NT2/D1 (cell line): ENCODE measurements at regions not wholly inside any gene's neighbourhood (a gene's known extent, or its start where the extent isn't known, plus 50 kb on each side); places are given as distances from the start of the nearest gene placed in this dataset.

Source experiments
- DNase-seq: peaks from one replicate; pipeline ENCODE4 v3.0.0-alpha.2; 2011; ENCODE audit warnings: low read depth, low spot score
- H3K27me3 ChIP-seq: 2 replicates; pipeline ENCODE4 v1.6.0; 2011; ENCODE audit warnings: mild to moderate bottlenecking; ENCODE audit not compliant: insufficient read length, insufficient read depth
- H3K36me3 ChIP-seq: 2 replicates; pipeline ENCODE4 v1.6.1; 2011; ENCODE audit warnings: mild to moderate bottlenecking, low read length, mixed read lengths; ENCODE audit not compliant: insufficient read depth, insufficient read length
- H3K4me1 ChIP-seq: 2 replicates; pipeline ENCODE4 v1.5.1; 2011; ENCODE audit not compliant: insufficient read depth, insufficient read length
- H3K4me3 ChIP-seq: 2 replicates; pipeline ENCODE4 v1.5.1; 2011; ENCODE audit warnings: low read depth; ENCODE audit not compliant: insufficient read length
- H3K9ac ChIP-seq: 2 replicates; pipeline ENCODE4 v1.6.0; 2011; ENCODE audit warnings: low read depth; ENCODE audit not compliant: insufficient read length
- H3K9me3 ChIP-seq: 2 replicates; pipeline ENCODE4 v1.5.1; 2011; ENCODE audit warnings: mild to moderate bottlenecking, low read length; ENCODE audit not compliant: insufficient read depth
- SUZ12 ChIP-seq: IDR thresholded peaks from 2 replicates; pipeline ENCODE4 v1.6.1; 2011; ENCODE audit not compliant: insufficient read length, insufficient read depth; ENCODE audit errors: extremely low read depth
- YY1 ChIP-seq: IDR thresholded peaks from 2 replicates; pipeline ENCODE4 v1.6.1; 2011; ENCODE audit not compliant: insufficient read length, insufficient read depth
- ZNF274 ChIP-seq: IDR thresholded peaks from 2 replicates; pipeline ENCODE4 v1.6.1; 2011; ENCODE audit warnings: mild to moderate bottlenecking, low read depth, low read length

DNA sequence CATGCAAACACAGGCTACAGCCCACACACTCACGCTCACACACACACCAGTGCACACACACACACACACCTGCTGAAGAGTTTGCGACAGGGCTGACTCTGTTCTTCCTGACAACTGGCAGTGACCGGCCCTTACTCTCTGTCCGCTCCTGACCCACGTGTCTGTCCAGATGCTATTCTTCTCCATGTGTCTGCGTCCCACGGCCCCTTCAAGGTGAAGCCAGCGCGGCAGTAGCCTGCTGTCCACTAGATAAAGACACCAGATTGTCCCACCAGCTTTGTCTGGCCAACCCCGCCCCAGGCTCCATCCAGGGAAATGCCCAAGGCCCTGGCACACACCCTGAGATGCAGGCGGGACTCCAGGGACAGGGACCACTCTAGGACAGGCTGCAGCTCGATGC lies 713.9 kb downstream of the BRD1 start:
- Histone ChIP-seq H3K4me1 (peaks cover 3% of the 10 kb centered on the region), H3K9me3 (no peaks in the 10 kb centered on the region), H3K27me3 (no peaks in the 10 kb centered on the region), H3K4me3 (no peak overlapping the region), H3K36me3 (no peaks in the 10 kb centered on the region), H3K9ac (no peak overlapping the region)
- no peak for DNase-seq
- TF ChIP-seq SUZ12: no peak
- TF ChIP-seq ZNF274: no peak

DNA sequence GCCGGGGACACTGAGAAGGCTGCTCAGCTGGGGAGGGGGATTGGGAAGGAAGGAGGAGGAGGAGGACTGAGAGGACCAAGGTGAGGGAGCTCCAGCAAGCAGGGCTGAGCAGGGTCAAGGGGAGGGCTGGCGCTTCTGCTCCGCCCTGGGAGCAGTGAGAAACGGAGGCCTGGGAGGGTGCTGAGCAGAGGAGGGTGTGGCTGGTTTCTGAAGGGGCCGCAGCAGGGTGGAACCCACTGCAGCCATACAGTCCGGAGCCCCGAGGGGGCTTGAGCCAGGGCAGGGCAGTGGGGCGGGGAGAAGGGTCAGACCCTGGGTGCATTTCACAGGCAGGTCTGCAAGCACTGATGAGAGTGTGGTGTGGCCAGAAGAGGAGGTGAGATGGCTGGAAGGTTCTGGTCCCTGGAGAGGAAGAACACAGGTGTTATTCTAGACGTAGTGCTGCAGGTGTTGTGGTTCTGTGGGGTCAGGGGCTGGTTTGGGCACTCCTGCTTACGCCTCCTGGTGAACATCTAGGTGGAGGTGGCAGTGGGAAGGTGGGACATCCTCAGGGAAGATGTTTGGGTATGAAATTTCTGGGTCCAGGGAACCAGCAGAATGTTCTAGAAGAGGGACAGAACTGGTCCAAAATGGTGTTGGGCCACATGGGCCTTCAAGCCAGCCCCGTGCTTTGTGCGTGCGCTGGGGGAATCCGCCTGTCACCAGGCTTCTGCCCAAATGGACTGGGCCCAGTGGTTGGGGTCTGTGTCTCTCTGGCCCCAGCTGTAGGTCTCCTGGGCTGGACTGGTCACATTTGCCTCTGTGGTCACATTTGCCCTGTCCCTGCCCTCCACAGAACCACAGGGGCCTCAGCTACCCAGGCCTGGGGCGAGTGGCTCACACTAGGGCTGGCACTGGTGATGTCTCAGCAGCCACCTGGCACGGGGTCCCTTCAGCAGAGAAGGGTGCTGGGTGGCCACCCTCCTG lies 714.7 kb downstream of the BRD1 start:
- Histone ChIP-seq H3K27me3 (no peaks in the 10 kb centered on the region), H3K4me3 (no peak overlapping the region), H3K36me3 (no peaks in the 10 kb centered on the region), H3K4me1 (peaks cover 3% of the 10 kb centered on the region), H3K9me3 (no peaks in the 10 kb centered on the region), H3K9ac (no peak overlapping the region)
- DNase-seq: no peak
- no peak for TF ChIP-seq YY1
- TF ChIP-seq SUZ12: no peak
- TF ChIP-seq ZNF274: no peak

- H3K27me3 ChIP-seq: no peaks in the 10 kb centered on the region
- peaks cover 3% of the 10 kb centered on the region for H3K4me1 ChIP-seq
- no peaks in the 10 kb centered on the region for H3K9me3 ChIP-seq
- H3K9ac ChIP-seq: no peak overlapping the region
- DNase-seq: no peak
- TF ChIP-seq SUZ12 (no peak), ZNF274 (no peak), YY1 (no peak)
- no peaks in the 10 kb centered on the region for H3K36me3 ChIP-seq
- H3K4me3 ChIP-seq: no peak overlapping the region
These were observed 715.5 kb downstream of the BRD1 start for GRCh38 chr22:49112176-49112575.

GRCh38 chr22:49111085-49111484 lies 716.6 kb downstream of the BRD1 start:
- H3K27me3 ChIP-seq: no peaks in the 10 kb centered on the region
- H3K9ac ChIP-seq: no peak overlapping the region
- DNase-seq: no peak
- no peak for TF ChIP-seq SUZ12
- no peak for TF ChIP-seq YY1
- TF ChIP-seq ZNF274: no peak
- H3K4me1 ChIP-seq: no peaks in the 10 kb centered on the region
- no peaks in the 10 kb centered on the region for H3K9me3 ChIP-seq
- H3K4me3 ChIP-seq: no peak overlapping the region
- H3K36me3 ChIP-seq: no peaks in the 10 kb centered on the region

DNA sequence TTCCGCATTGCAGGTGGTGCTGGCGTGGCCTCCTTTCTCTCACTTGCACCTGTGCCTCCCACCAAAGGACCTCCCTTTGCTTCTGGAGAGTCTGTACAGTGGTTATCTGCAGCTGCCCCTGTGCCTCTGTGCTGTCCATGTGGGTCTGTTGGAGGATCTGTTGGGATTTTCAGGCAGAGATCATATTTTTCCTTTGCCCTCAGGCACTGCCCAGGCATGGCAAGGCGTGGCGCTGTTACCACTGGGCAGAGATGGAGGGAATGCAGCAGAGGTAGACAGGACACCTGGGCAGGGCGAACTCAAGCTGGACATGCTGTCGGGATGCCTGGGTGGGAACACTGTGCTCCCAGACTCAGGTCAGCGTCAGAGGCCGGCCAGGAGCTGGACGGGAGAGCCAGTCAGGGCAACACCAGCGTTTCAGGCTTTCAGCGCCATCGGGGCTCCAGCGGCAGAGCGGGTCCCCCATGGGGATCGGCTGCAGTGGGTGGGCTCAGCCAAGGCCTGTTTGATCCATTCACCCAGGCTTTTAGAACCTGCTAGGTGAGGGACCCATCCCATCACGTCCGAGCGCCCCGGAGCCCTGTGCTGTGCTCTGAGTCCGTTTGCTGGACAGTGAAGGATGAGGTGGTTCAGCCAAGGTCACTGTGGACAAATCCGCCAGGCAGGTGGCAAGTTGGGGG lies 718.9 kb downstream of the BRD1 start:
- no peaks in the 10 kb centered on the region for H3K9me3 ChIP-seq
- H3K27me3 ChIP-seq: no peaks in the 10 kb centered on the region

GRCh38 chr22:49107961-49108530 lies 719.6 kb downstream of the BRD1 start:
- DNase-seq: no peak
- no peak overlapping the region for H3K4me3 ChIP-seq
- H3K9ac ChIP-seq: no peak overlapping the region
- no peaks in the 10 kb centered on the region for H3K4me1 ChIP-seq
- no peaks in the 10 kb centered on the region for H3K9me3 ChIP-seq
- no peak for TF ChIP-seq SUZ12
- no peak for TF ChIP-seq ZNF274
- no peak for TF ChIP-seq YY1
- no peaks in the 10 kb centered on the region for H3K27me3 ChIP-seq
- no peaks in the 10 kb centered on the region for H3K36me3 ChIP-seq

More for the DNA sequence above, 718.9 kb downstream of the BRD1 start:
- Histone ChIP-seq H3K36me3 (no peaks in the 10 kb centered on the region), H3K4me3 (no peak overlapping the region), H3K4me1 (no peaks in the 10 kb centered on the region), H3K9ac (no peak overlapping the region)
- no peak for TF ChIP-seq SUZ12
- TF ChIP-seq YY1: no peak
- no peak for TF ChIP-seq ZNF274
- no peak for DNase-seq

- Histone ChIP-seq H3K9ac (no peak overlapping the region), H3K4me3 (no peak overlapping the region), H3K27me3 (no peaks in the 10 kb centered on the region), H3K4me1 (no peaks in the 10 kb centered on the region), H3K36me3 (no peaks in the 10 kb centered on the region), H3K9me3 (no peaks in the 10 kb centered on the region)
- TF ChIP-seq YY1 (no peak), ZNF274 (no peak), SUZ12 (no peak)
- DNase-seq: no peak
These were observed 720.1 kb downstream of the BRD1 start for GRCh38 chr22:49107561-49107960.
